SKM-1 (cell line): ENCODE measurements at regions not wholly inside any gene's neighbourhood (a gene's known extent, or its start where the extent isn't known, plus 50 kb on each side); places are given as distances from the start of the nearest gene placed in this dataset.
"Not testable (repeated sequence)": the region's sequence is repeated elsewhere in the genome, so short reads cannot be mapped to it uniquely, and the experiment has no call there.

Experiments
- DNase-seq: peaks from one replicate; lab custom pipeline; 2025; ENCODE audit not compliant: unreplicated experiment; lab: John Stamatoyannopoulos, UW

- DNase-seq = no peak
These were observed 220.4 kb upstream of the SLC35G4 start for GRCh38 chr18:11388755-11389680.

GRCh38 chr18:11387880-11388279 is 221.5 kb upstream of the SLC35G4 start:
- no peak for DNase-seq

GRCh38 chr18:11383381-11383780 is 226.0 kb upstream of the SLC35G4 start:
- DNase-seq = no peak

GRCh38 chr18:11380968-11381367 is 228.4 kb upstream of the SLC35G4 start:
- no peak for DNase-seq

GRCh38 chr18:11379660-11380059 is 229.7 kb upstream of the SLC35G4 start:
- no peak for DNase-seq

GRCh38 chr18:11377766-11378540 is 228.6 kb upstream of the PIEZO2 start:
- DNase-seq = no peak

- no peak for DNase-seq
These were observed 222.8 kb upstream of the PIEZO2 start for GRCh38 chr18:11372163-11372562.

- no peak for DNase-seq
These were observed 220.2 kb upstream of the PIEZO2 start for GRCh38 chr18:11369556-11369955.

- no peak for DNase-seq
These were observed 218.7 kb upstream of the PIEZO2 start for GRCh38 chr18:11368020-11368419.

- DNase-seq = no peak
These were observed 218.0 kb upstream of the PIEZO2 start for GRCh38 chr18:11367351-11367750.

GRCh38 chr18:11366410-11366809 is 217.0 kb upstream of the PIEZO2 start:
- DNase-seq = no peak

GRCh38 chr18:11362856-11363255 is 213.5 kb upstream of the PIEZO2 start:
- no peak for DNase-seq

GRCh38 chr18:11361862-11362261 is 212.5 kb upstream of the PIEZO2 start:
- DNase-seq = not testable (repeated sequence)

- DNase-seq = no peak
These were observed 208.3 kb upstream of the PIEZO2 start for GRCh38 chr18:11357678-11358077.

- DNase-seq = not testable (repeated sequence)
These were observed 195.2 kb upstream of the PIEZO2 start for GRCh38 chr18:11344576-11344975.

GRCh38 chr18:11343096-11343495 is 193.7 kb upstream of the PIEZO2 start:
- no peak for DNase-seq

GRCh38 chr18:11342115-11342514 is 192.7 kb upstream of the PIEZO2 start:
- DNase-seq = not testable (repeated sequence)

- DNase-seq = no peak
These were observed 189.9 kb upstream of the PIEZO2 start for GRCh38 chr18:11339188-11339775.

GRCh38 chr18:11336241-11336640 is 186.9 kb upstream of the PIEZO2 start:
- no peak for DNase-seq

- no peak for DNase-seq
These were observed 178.1 kb upstream of the PIEZO2 start for GRCh38 chr18:11327391-11328009.
